Caki2 (cell line): ENCODE measurements at regions not wholly inside any gene's neighbourhood (a gene's known extent, or its start where the extent isn't known, plus 50 kb on each side); places are given as distances from the start of the nearest gene placed in this dataset.

Source experiments
- DNase-seq: peaks from one replicate; pipeline ENCODE4 v3.0.0-alpha.2; 2015; ENCODE audit warnings: low read depth
- in situ Hi-C: cut with HindIII; loops from 2 replicates; pipeline ENCODE4 v1.10.0; 2016; ENCODE audit warnings: low sequenced_read_pairs, low pct_unique_long_range_greater_than_20kb, mixed read lengths

GRCh38 chr3:135453326-135453725, 512.2 kb upstream of the PPP2R3A start:
- no peak for DNase-seq
- in situ Hi-C loops = no loop called here

DNA sequence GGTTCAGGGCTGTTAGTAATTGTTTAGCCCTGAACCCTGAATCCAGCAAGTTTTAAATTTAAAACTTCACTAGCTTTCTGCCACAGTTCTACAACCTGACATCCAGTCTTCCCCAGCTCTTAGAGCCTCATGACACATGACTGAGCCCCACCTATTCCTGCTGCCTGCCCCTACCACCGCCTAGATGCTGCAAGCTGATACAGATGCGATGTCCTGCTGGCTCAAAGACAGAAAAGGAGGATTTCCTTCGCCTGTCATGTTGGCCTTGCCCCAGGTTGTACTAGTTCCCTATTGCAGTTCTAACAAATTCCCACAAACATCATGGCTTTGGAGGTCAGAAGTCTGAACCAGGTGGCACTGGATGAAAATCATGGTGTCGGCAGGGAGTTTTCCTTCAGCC, 510.6 kb upstream of the PPP2R3A start:
- DNase-seq = no peak
- in situ Hi-C loops = no loop called here

DNA sequence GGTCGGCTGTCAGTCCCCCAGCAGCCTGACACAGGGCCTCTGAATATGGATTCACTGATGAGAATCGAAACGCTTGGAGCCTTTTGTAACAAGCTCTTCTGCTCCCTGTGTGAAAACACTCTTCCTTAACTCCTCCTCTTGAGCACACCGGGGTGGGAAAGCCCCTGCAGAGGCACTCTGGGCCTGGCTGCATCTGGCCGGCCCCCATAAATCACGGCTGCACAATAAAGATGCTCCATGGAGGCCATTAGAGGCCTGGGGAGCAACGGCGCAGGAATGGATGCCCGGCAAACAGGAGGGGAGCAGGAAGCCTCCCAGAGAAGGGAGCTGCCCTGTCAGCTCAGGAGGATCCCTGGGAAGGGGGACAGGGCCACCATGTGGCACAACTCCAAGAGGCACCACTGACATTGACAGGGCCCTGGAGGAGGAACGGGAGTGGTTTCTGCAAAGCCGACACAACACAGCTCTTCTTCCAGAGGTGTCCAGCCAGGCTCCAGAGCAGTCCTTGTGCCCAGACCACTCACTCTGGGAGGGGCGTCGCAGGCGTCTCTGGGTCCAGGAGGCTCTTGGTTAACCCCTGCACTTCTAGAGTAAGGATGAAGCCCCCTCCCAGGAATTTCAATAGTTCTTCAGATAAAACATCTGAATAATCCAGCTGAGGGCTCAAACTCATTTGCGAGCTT, 509.3 kb upstream of the PPP2R3A start:
- in situ Hi-C loops = no loop called here
- no peak for DNase-seq

DNA sequence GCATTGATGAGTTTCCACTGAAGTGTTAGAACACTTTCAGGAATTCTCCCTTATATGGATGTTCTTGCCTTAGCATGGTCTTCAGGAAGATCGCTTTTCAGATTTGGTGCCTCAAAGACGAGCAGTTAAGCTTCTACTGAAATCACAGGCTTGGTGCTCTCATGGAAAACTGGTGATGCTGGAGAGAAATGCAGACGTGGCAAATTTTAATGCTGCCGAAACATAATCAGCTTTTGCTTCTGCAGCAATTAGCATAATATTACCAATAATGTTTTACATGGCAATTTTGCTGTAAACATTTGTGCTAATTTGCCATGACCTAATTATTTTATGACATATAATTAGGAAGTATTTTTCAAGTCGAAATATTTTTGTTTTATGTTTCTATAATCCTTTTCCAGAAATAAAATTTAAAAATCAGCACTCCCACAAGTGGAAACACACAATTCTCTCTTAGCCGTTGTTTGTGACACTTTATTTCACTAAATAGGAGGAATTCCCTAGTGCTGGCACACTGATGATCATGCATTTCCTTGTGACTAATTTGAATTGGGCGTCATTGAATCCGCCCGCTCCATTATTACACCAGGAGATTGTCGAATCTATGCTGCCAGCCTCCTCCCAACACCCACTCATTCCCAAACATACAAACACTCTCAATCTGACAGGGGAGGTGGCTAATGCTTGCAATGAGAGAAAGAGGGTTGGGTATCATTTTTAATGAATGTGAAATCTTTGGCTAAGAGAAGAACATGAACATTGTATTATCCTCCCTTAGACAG, 506.8 kb upstream of the PPP2R3A start:
- DNase-seq = no peak
- in situ Hi-C loops = no loop called here

GRCh38 chr3:135460273-135460672, 505.3 kb upstream of the PPP2R3A start:
- in situ Hi-C loops = no loop called here
- DNase-seq = no peak

- no peak for DNase-seq
- in situ Hi-C loops = no loop called here
Measured at GRCh38 chr3:135471911-135472310, 493.6 kb upstream of the PPP2R3A start.

- DNase-seq = no peak
- in situ Hi-C loops = no loop called here
Measured at GRCh38 chr3:135473449-135473848, 492.1 kb upstream of the PPP2R3A start.

DNA sequence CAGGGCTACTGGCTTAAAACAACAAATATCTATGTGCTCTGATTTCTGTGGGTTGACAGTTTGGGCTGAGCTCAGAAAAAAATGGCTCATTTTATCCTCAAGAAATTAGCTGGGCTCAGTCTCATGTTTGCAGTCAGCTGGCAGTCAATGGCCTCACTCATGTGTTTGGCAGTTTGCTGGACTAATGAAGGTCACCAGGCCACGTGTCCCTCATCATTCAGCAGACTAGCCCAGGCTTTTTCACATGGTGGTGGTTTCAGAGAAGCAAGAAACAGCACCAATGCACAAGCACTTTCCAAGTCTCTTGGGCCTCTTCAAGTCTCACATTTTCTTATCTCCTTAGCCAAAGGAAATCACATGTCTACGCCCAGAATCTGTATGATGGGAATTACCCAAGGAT, 478.3 kb upstream of the PPP2R3A start:
- DNase-seq = no peak
- in situ Hi-C loops = no loop called here

DNA sequence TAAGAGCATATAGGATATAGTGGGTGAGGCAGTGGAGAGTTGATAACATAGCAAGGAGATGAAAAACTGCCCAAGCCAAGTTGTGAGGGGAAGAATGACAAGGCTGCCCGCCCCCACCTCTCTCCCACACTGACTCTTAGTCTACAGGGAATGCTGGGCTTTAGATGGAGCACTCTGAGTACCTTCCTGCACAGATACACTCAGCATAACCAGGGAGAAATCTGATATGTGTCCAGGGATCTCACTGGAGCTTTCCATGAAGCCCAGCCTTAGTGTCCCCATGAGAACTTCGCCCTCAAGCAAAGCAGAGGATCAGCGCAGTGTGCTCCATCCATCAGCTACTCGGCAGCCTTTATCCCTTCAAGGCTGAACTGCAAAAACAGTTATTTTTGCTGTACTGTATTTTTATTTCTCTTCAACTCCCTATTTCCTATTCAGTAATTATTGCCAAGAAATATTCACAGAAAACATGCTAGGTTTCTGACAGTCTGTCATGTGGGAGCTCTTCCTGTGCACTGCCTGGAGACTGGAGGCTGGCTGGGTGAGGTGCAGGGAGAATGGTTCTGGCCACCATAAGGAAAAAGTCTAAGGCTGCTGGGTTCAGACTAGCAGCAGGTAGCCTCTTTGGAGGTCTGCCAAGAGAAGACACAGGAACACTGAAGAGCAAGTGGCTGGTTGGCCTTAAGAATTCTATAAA, 475.2 kb upstream of the PPP2R3A start:
- in situ Hi-C loops = no loop called here
- no peak for DNase-seq

GRCh38 chr3:135491491-135492205, 473.9 kb upstream of the PPP2R3A start:
- in situ Hi-C loops = no loop called here
- DNase-seq = no peak

GRCh38 chr3:135495891-135496290, 469.6 kb upstream of the PPP2R3A start:
- in situ Hi-C loops = no loop called here
- no peak for DNase-seq

- no peak for DNase-seq
- in situ Hi-C loops = no loop called here
Measured at GRCh38 chr3:135497979-135498378, 467.5 kb upstream of the PPP2R3A start.

DNA sequence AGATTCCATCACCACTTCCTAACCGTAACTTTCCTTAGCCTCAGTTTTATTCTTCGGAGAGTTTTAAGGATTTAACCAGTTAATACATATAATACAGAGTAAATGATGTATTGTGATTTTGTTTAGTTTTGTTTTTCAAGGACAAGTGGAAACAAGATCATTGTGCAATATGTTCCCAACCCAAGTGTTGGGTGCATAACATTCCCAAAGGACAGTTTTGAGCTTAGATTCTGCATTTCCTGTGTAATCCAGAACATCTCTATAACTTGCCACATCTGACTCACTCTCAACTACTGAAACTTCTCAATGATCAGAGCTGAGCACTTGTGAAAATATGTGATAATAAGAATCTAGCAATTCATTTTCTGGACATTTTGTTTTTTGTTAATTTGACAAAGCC, 466.1 kb upstream of the PPP2R3A start:
- in situ Hi-C loops = no loop called here
- DNase-seq = no peak

DNA sequence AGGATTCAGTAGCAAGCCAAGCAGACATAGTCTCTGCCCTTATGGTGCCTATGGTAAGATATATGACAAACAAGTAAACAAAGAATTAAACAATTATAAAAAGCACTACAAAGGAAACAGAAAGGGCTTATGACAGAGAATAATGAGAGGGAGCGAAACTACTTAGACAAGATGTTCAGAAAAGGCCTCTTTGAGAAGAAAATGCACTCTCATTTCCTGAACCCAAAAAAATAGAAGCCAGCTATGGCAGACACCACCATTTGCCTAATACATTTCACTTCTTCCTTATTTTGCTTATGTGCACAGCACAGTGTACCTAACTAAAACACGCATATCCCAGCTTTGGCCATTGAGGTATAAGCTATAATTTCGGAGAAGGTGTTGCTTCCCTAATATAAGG, 465.5 kb upstream of the PPP2R3A start:
- DNase-seq = no peak
- in situ Hi-C loops = no loop called here

GRCh38 chr3:135503065-135503759, 462.3 kb upstream of the PPP2R3A start:
- DNase-seq = no peak
- in situ Hi-C loops = no loop called here

DNA sequence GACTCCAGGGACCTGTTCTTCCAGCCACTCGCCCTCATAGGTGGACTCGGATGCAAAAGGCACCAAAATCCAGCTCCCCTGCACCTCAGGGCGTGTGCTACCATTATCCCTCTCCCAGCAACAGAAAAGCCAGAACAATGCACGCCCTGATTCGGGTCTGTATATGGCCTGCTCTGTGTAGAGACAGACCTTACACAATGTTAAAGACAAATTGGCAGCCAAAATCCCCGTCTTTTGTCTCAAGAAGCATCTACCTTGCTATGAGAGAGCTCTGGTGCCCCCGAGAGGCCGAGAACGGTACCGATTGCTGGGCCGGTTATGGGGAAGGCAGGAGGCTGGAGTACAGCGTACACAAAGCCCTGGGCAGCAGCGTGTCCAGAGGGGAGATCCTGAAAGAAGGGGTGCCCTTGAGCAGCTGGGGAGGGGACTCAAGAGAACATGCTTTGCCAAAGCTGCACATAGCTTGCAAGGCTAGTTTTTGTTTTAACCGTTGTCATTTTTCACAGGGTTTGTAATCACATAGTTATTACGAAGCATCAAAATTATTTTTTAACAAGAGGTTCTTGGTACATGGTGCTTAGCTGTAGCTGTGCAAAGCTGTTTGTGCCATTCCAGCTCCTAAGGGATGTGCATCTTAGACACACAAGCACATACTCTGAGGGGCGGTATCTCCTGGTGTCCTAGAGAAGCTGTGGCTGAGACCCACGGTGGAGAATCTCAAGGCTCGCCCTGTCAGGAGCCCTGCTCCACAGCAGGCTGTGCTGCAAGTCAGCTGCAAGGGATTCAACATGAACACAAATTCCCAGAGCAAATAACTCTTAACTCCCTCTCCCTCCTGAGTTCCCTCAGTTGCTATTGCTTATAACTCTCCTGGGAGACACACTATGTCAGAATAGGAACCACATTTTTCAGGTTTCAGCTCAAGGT, 461.5 kb upstream of the PPP2R3A start:
- peak; percentile 46 for DNase-seq
- in situ Hi-C loops = no loop called here
